SK-MEL-5 (cell line): ENCODE measurements at regions not wholly inside any gene's neighbourhood (a gene's known extent, or its start where the extent isn't known, plus 50 kb on each side); places are given as distances from the start of the nearest gene placed in this dataset.
"Not testable (repeated sequence)": the region's sequence is repeated elsewhere in the genome, so short reads cannot be mapped to it uniquely, and the experiment has no call there.

Source experiments
- DNase-seq: peaks from one replicate; pipeline ENCODE4 v3.0.0-alpha.2; 2016; ENCODE audit warnings: low read depth, low spot score
- in situ Hi-C: cut with HindIII; loops from 2 replicates; pipeline ENCODE4 v1.10.0; 2016; ENCODE audit warnings: low sequenced_read_pairs, high pct_unique_total_duplicates, low pct_unique_long_range_greater_than_20kb

DNA sequence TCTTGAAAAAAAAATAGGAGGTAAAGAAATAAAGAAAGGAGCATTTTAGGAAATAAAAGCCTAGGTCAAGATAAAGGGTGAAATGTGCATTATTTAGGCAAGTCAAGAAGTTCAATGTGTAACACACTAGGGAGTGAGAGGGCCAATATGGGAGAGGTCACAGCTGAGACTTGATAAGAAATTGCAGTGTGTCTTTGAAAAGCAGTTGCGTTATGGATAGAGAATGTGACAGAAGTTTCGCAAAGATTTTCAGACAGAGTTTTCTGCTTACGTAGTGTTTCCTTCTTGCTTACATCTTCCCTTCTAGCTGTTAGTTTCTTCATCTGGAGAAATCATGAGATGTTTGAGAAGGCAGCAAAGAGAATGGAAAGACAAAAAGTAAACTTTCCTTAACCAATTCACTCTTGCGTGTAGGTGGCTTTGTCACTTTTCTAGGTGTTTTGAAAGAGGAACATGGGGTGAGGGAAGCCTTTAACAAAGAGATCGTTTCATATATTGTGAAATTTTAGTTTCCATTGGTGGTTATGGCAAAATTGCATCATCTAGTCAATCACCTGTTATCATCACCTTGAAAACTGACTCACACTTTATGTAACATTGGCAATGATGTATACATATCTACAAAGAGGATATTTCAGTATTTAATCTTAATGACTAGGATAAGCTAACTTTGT, 975.5 kb downstream of the OLFM4 start:
- in situ Hi-C loops: no loop called here
- DNase-seq: no peak

DNA sequence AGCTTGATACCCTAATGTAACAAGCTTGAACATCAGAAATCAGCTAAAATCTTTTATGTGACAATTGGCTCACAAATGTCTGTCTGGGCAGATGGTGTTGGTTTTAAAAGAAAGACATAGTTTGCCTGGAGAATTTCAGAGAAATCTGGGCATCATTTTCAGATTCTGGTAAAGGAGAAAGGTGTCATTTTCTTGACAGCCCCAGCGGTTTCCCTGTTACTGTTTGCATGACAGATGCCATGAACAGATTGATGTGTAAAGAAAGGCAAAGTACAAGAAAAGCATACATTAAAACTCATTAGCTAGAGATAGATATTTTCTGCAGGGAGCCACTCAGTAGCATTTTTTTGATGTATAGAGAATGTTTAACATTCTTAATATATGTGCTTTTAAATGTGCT, 987.9 kb downstream of the OLFM4 start:
- DNase-seq: no peak
- in situ Hi-C loops: no loop called here

DNA sequence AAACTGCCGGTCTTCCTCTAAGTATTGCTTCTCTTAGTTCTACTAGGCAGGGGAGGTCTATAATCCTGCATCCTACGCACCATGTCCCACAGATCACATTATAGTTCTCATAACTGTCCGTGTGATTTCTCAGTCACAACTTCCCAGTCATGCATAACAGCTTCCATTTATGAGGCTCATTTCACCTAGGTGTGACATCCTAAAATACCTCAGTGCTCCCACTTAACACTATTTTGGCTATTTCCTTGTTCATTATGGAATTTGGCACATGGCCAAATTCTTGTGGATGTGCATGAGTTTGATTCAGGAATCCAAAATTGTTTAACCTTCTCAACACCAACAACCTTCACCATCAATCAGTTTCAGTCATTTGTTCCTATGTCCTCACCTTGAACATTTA, 989.9 kb downstream of the OLFM4 start:
- in situ Hi-C loops: no loop called here
- no peak for DNase-seq

DNA sequence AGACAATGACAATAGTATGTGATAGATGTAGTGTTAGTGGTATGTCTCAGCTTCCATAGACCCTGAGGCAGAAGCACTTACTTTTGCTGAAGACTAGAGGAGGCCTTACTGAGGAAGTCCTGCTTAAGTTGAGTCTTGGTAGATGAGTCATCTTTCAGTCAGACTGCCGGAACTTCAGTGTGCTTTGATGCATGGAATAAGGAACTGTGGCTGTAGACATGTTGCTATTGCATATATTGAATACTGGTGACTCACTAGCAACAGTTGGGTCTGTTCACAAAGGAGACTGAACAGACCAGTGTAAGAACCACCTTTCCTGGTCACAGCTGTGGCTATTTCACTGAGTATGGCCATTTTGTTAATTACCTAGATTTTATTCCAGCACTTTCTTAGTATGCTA, 1000.6 kb downstream of the OLFM4 start:
- in situ Hi-C loops: no loop called here
- peak; percentile 47 for DNase-seq

DNA sequence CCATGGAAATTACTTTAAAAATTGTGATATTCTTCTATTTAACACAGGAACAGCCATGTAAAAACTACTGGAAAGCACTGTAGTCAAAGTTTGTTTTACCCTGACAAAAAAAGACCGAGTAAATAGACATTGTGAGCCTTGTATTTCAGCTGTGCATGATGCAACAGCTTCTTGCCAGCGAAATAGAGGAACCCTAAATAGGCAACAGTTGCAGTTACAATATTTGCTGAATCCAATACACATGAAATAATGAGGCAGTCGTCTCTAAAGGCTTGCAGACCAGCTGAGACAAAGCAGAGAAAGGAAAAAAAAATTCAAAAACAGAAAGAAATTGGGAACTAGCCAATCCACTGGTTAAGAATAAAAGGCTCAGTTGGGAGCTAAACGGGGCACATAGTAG, 1001.1 kb downstream of the OLFM4 start:
- in situ Hi-C loops: no loop called here
- DNase-seq: no peak

DNA sequence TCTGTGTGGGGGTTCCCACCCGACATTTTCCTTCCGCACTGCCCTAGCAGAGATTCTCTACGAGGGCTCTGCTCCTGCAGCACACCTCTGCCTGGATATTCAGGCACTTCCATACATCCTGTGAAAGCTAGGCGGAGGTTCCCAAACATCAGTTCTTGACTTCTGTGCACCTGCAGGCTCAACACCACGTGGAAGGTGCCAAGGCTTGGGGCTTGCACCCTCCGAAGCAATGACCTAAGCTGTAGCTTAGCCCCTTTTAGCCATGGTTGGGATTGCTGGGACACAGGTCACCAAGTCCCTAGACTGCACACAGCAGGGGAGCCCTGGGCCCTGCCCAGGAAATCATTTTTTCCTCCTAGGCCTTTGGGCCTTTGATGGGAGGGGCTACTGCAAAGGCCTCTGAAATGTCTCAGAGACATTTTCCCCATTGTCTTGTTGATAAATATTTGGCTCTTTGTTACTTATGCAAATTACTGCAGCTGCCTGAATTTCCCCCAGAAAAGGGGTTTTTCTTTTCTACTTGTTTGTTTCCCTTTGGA, 1004.8 kb downstream of the OLFM4 start:
- DNase-seq: no peak
- in situ Hi-C loops: no loop called here

DNA sequence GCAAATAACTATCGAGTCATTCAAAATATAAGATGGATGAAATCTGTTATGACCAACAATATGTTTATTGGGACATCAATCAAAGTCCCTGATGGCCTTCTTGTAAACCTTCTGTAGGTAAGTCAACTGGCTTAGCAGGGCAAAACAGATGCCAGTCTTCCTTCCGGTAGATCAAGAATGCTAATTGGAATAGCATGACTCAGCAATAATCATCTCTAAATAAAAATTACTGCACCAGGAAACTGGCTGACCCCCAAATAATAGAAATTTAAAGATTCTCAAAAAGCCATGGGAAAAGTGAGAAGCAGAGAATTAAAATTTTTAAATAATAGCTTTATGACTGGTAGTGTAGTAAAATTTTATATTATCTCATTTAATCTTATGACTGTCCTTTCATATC, 1005.4 kb downstream of the OLFM4 start:
- in situ Hi-C loops: no loop called here
- DNase-seq: no peak

DNA sequence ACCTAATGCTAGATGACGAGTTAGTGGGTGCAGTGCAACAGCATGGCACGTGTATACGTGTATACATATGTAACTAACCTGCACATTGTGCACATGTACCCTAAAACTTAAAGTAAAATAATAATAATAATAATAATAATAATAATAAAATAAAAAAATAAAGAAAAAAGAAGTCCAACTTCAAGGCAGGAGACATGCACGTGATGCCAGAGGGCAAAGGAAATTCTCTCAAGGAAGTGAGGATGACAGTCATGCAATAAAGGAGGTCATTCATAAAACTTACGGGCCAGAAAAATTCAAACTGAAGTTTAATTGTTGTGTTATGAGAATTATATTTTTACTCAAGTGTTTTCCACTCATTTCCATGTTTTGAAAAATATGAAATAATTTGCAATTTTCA, 1028.8 kb downstream of the OLFM4 start:
- in situ Hi-C loops: not testable (repeated sequence)
- peak; percentile 15 for DNase-seq

DNA sequence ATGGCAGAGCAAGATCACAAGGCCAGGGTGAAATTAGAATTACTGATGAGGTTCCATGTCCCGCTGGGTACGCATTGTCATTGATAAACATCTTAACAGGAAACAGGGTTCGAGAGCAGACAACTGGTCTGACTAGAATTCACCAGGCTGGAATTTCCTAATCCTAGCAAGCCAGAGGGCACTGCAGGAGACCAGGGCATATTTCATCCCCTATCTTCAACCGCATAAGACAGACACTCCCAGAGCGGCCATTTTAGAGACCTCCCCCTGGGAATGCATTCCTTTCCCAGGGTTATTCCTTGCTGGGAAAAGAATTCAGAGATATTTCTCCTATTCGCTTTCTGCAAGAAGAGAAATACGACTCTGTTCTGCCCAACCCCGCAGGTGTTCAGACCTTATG, 1041.3 kb downstream of the OLFM4 start:
- in situ Hi-C loops, DNase-seq: not testable (repeated sequence)

DNA sequence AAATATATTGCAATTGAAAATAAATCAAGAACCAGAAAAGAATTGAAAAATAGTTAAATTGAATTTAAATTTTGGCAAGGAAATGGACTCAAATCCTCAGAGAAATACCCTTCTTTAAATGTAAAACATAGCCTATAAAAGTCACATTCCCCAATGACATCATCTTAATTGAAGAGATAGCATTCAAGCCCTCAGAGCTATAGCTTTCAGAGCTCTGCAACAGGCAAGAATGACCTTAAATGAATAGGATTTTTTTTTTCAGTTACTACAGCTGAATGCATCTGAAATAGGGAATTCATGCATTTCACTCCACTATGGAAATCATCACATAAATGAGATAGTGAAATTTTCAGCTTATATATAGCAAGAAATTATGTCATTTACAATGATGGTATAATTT, 1049.0 kb downstream of the OLFM4 start:
- DNase-seq: no peak
- in situ Hi-C loops: no loop called here

DNA sequence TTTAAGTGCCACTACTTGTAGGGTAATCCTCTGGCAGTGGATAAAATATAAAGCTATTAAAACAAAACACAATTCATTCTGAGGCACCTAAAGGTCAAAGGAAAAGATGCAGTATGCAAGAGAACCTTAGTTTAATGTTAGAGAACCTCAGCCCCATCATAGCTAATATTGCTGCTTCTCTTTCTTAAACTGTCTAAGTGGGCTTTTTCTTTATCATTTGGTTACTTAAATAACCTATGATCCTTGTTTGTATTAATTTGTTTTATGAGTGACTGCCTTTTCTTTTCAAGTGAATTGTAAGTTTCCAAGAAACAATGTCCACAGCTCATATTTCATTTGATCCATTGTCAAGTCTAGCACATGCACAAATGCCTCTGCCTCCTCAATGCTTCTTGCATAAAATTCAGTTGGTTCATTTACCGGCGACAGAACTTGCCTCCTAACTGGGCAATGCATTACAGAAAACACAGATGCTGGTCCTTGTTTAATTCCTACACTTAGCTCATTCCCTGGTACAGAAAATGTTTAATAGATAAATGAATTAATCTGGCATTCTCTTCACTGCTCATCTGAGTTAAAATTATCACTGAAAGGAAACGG, 1049.8 kb downstream of the OLFM4 start:
- in situ Hi-C loops: no loop called here
- no peak for DNase-seq

DNA sequence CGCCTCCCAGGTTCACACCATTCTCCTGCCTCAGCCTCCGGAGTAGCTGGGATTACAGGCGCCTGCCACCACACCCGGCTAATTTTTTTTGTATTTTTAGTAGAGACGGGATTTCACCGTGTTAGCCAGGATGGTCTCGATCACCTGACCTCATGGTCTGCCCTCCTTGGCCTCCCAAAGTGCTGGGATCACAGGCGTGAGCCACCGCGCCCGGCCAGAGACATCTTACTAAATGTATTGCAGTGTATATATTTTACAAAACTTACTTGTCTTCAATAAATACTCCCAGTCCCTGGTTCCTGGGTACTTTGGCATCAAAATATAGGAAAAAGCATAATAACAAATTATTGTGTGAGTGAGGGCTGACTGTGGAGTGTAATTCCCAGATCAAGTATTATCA, 1053.7 kb downstream of the OLFM4 start:
- DNase-seq, in situ Hi-C loops: not testable (repeated sequence)

DNA sequence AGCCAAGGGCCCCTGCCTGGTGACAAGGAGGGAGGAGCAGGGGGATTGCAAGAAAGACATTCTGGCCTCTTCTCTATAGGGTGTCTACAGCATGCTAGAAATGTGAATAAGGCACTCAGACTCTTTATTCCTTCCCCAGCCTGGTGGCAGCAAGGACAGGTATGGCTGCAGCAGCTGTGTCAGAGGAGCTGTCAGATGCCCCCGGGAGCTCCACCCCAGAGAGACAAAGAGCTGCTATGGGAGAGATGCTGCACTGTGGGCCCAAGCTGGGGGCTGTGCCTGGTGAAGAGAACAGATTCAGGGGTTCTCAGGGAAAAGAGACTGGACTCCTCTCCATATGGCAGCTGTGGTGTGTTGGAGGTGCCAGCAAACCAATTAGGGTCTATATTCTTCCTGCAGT, 1063.3 kb downstream of the OLFM4 start:
- in situ Hi-C loops: no loop called here
- no peak for DNase-seq

DNA sequence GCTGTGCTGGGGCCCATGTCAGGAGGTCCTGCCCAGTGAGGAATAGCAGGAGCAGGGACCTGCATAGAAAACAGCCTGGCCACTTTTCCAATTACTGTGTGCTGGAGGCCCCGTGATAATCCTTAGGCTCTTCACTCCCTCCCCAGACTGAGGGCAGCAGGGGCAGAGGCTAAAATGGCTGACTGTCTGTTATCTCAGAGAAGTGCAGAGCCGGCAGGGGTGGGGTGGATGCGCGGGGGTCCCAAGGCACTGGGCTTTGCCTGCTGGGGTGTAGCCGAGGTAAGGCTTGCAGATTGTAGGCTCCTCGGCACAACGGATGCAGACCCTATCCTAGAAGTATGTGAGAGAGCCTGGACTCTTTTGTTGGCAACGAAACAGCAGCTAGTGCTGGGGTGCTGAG, 1064.1 kb downstream of the OLFM4 start:
- DNase-seq: no peak
- in situ Hi-C loops: no loop called here

DNA sequence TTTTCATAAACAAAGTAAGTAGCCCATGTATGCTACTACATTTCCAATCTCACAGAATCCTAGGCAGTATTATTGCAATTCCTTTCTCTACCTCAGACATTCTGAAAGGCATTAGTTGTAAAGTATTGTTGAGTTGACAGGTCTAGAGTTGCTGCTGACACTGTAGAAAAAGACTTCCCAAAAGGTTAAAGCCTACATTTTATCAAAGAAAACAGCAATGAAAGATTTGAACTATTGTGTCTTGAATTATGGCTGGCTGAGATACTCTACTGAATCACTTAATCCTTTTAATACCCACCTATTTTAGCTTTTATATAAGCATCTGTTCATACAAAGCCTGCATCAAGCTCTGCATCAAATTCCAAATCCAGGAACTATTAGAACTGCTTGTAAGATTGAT, 1082.0 kb downstream of the OLFM4 start:
- in situ Hi-C loops: no loop called here
- no peak for DNase-seq

DNA sequence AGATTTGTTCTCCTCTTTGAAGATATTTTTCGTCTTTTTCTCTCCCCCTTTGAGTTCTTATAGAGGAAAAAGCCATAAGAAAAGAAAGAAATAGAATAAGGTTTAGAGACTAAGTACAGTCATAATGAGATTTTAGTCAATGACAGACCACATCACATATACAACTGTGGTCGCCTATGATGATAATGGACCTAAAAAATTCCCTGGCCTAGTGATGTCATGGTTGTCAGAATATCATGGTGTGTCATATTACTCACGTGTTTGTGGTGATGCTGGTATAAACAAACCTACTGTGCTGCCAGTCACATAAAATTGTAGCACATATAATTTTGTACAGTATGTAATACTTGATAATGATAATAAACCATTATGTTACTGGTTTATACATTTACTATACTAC, 1096.1 kb downstream of the OLFM4 start:
- in situ Hi-C loops: no loop called here
- DNase-seq: no peak

DNA sequence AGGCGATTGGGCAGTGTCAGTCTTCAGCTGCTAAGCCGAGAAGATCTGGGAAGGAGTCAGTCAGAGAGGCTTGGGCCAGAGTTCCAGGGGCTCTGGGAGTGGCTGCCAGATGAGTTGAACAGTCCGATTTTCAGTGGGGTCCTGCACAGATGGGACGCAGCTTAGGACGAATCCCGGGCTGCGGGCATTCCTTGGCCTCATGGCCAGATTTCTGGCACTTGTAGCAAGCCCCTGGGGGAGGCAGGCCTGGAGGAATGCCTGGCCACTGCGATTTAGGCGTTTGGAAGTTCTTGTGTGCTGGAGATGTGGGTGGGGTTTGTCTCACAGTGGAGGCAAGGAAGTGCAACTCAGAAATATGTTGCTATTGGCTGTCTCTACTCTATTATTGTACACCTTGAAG, 1102.3 kb downstream of the OLFM4 start:
- in situ Hi-C loops, DNase-seq: not testable (repeated sequence)

DNA sequence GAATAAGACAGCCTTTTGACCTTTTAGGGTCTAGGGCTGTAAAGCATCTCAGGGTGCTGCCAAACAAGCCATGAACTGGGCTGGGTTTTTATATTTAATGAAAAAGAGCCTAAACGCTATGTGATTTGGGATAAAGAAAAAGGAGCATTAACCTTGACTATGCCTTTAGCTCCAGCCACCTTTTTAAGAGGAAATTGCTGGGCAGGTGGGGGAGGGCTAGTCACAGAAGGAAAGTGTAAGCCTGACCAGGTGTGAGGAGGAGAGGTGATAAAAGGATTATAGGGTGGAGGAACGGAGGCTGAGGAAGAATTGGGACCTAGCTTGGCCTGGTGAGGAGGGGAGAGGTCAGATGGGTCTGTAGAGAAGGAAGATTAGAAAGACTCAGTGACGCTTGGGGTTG, 1102.8 kb downstream of the OLFM4 start:
- in situ Hi-C loops, DNase-seq: not testable (repeated sequence)

DNA sequence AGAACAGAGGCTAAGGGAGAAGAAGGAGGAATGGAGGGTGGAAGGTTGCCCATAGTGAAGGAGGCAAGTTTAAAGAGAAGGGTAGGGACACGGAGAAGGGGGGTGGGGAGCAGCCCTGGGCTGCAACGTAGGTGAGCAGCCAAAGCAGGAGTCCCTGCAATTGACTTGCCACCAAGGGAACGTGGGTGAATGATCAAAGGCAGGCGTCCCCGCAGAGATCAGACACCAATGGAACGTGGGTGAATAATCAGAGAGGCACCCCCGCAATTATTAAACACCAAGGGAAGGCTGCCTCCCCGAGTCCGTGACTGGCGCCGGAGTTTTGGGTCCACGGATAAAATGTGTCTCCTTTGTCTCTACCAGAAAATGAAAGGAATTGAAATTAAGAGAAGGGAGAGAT, 1103.5 kb downstream of the OLFM4 start:
- in situ Hi-C loops: not testable (repeated sequence)

More for the DNA sequence above, 1103.5 kb downstream of the OLFM4 start:
- DNase-seq: not testable (repeated sequence)
